H9 (cell line): ENCODE measurements at regions not wholly inside any gene's neighbourhood (a gene's known extent, or its start where the extent isn't known, plus 50 kb on each side); places are given as distances from the start of the nearest gene placed in this dataset.

ENCODE experiments used
- DNase-seq: peaks from one replicate; pipeline ENCODE4 v3.0.0-alpha.2; 2017
- H2AFZ ChIP-seq: one replicate; pipeline ENCODE4 v1.6.1; 2013; ENCODE audit warnings: mild to moderate bottlenecking, low read length, control low read depth, moderate library complexity
- H2AK5ac ChIP-seq: 2 replicates; pipeline ENCODE4 v1.6.1; 2013; ENCODE audit warnings: low read length, control low read depth, mixed read lengths; ENCODE audit not compliant: insufficient read length
- H2BK120ac ChIP-seq: one replicate; pipeline ENCODE4 v1.6.1; 2013; ENCODE audit warnings: low read depth, mild to moderate bottlenecking, low read length, control low read depth, inconsistent platforms; ENCODE audit not compliant: poor library complexity, severe bottlenecking
- H2BK12ac ChIP-seq: 2 replicates; pipeline ENCODE4 v1.6.1; 2013; ENCODE audit warnings: low read length, control low read depth, mixed read lengths, low read depth; ENCODE audit not compliant: insufficient read length
- H2BK15ac ChIP-seq: 2 replicates; pipeline ENCODE4 v1.6.1; 2013; ENCODE audit warnings: low read depth, low read length, control low read depth
- H2BK20ac ChIP-seq: one replicate; pipeline ENCODE4 v1.6.1; 2013; ENCODE audit warnings: low read depth, mild to moderate bottlenecking, low read length, control low read depth, inconsistent platforms; ENCODE audit not compliant: poor library complexity, severe bottlenecking
- H2BK5ac ChIP-seq: 2 replicates; pipeline ENCODE4 v1.6.1; 2013; ENCODE audit warnings: low read length, control low read depth, mixed read lengths; ENCODE audit not compliant: insufficient read length
- H3K14ac ChIP-seq: 2 replicates; pipeline ENCODE4 v1.6.1; 2013; ENCODE audit warnings: low read length, control low read depth; ENCODE audit not compliant: insufficient read depth
- H3K18ac ChIP-seq: 2 replicates; pipeline ENCODE4 v1.6.1; 2013; ENCODE audit warnings: low read depth, mild to moderate bottlenecking, mixed read lengths, low read length, control low read depth; ENCODE audit not compliant: insufficient read length
- H3K23ac ChIP-seq: 2 replicates; pipeline ENCODE4 v1.6.1; 2013; ENCODE audit warnings: low read length, control low read depth, mixed read lengths, low read depth; ENCODE audit not compliant: insufficient read length
- H3K23me2 ChIP-seq: 2 replicates; pipeline ENCODE4 v1.6.1; 2013; ENCODE audit warnings: low read depth, mild to moderate bottlenecking, mixed read lengths, low read length, control low read depth; ENCODE audit not compliant: insufficient read length, poor library complexity, severe bottlenecking
- H3K27ac ChIP-seq: 2 replicates; pipeline ENCODE4 v1.5.1; 2013; ENCODE audit warnings: low read length, control low read depth, mixed read lengths, low read depth; ENCODE audit not compliant: insufficient read length
- H3K27me3 ChIP-seq: 2 replicates; pipeline ENCODE4 v1.6.1; 2013; ENCODE audit warnings: low read length, control low read depth, inconsistent platforms; ENCODE audit not compliant: insufficient read depth
- H3K4ac ChIP-seq: 2 replicates; pipeline ENCODE4 v1.6.1; 2013; ENCODE audit warnings: low read depth, mild to moderate bottlenecking, control low read depth, inconsistent platforms, low read length, moderate library complexity
- H3K4me1 ChIP-seq: 2 replicates; pipeline ENCODE4 v1.6.1; 2013; ENCODE audit warnings: low read length, control low read depth, inconsistent platforms; ENCODE audit not compliant: insufficient read depth
- H3K4me2 ChIP-seq: 2 replicates; pipeline ENCODE4 v1.6.1; 2013; ENCODE audit warnings: low read length, control low read depth, mixed read lengths; ENCODE audit not compliant: insufficient read length, insufficient read depth
- H3K56ac ChIP-seq: 2 replicates; pipeline ENCODE4 v1.6.1; 2013; ENCODE audit warnings: low read depth, mild to moderate bottlenecking, mixed read lengths, low read length, control low read depth; ENCODE audit not compliant: insufficient read length
- H3K79me1 ChIP-seq: 2 replicates; pipeline ENCODE4 v1.6.1; 2013; ENCODE audit warnings: low read depth, mild to moderate bottlenecking, moderate library complexity, low read length, control low read depth, inconsistent platforms; ENCODE audit not compliant: insufficient read depth, poor library complexity, severe bottlenecking
- H3K79me2 ChIP-seq: 2 replicates; pipeline ENCODE4 v1.6.1; 2013; ENCODE audit warnings: low read length, control low read depth, inconsistent platforms; ENCODE audit not compliant: insufficient read depth
- H3K9ac ChIP-seq: 2 replicates; pipeline ENCODE4 v1.6.1; 2013; ENCODE audit warnings: low read length, control low read depth, mixed read lengths; ENCODE audit not compliant: insufficient read length; ENCODE audit errors: extremely low read depth
- H3K9me3 ChIP-seq: one replicate; pipeline ENCODE4 v1.6.1; 2013; ENCODE audit warnings: low read depth, low read length, inconsistent platforms; ENCODE audit not compliant: control insufficient read depth
- H3T11ph ChIP-seq: one replicate; pipeline ENCODE4 v1.6.1; 2013; ENCODE audit warnings: mild to moderate bottlenecking, low read length, control low read depth, inconsistent platforms
- H4K20me1 ChIP-seq: one replicate; pipeline ENCODE4 v1.6.1; 2013; ENCODE audit not compliant: control insufficient read depth, insufficient read length, insufficient read depth
- H4K5ac ChIP-seq: 2 replicates; pipeline ENCODE4 v1.6.1; 2013; ENCODE audit warnings: low read depth, mild to moderate bottlenecking, mixed read lengths, low read length, control low read depth; ENCODE audit not compliant: insufficient read length
- H4K8ac ChIP-seq: replicated peaks from 2 replicates; pipeline ENCODE4 v1.6.1; 2013; ENCODE audit warnings: low read length, control low read depth, mixed read lengths, low read depth; ENCODE audit not compliant: insufficient read length
- H4K91ac ChIP-seq: 2 replicates; pipeline ENCODE4 v1.6.1; 2013; ENCODE audit warnings: low read depth, mild to moderate bottlenecking, moderate library complexity, mixed read lengths, low read length, control low read depth; ENCODE audit not compliant: insufficient read length
- H3K27ac Mint-ChIP-seq, 3 experiments: 2 replicates in 2 of 3; 3 replicates in 1 of 3; pipeline ENCODE4 v1.8.0; 2020 to 2021; ENCODE audit warnings: mixed read lengths in 3 of 3, mild to moderate bottlenecking in 1 of 3, moderate library complexity in 1 of 3
- H3K27me3 Mint-ChIP-seq: 2 replicates; pipeline ENCODE4 v1.8.0; 2021; ENCODE audit warnings: low read depth, mild to moderate bottlenecking, moderate library complexity, mixed read lengths
- H3K36me3 Mint-ChIP-seq, 3 experiments: 2 replicates in 2 of 3; 3 replicates in 1 of 3; pipeline ENCODE4 v1.8.0; 2020 to 2021; ENCODE audit warnings: low read depth in 3 of 3, mixed read lengths in 3 of 3; ENCODE audit not compliant: insufficient read depth in 1 of 3
- H3K4me1 Mint-ChIP-seq, 2 experiments: 2 replicates each; pipeline ENCODE4 v1.8.0; 2020; ENCODE audit warnings: mixed read lengths in 2 of 2
- H3K4me3 Mint-ChIP-seq, 2 experiments: 2 replicates in 1 of 2; 3 replicates in 1 of 2; pipeline ENCODE4 v1.8.0; 2020 to 2021; ENCODE audit warnings: mild to moderate bottlenecking in 2 of 2, mixed read lengths in 2 of 2, moderate library complexity in 1 of 2
- H3K9me3 Mint-ChIP-seq, 2 experiments: 2 replicates in 1 of 2; 3 replicates in 1 of 2; pipeline ENCODE4 v1.8.0; 2020; ENCODE audit warnings: mild to moderate bottlenecking in 2 of 2, mixed read lengths in 2 of 2, moderate library complexity in 1 of 2
- WGBS: extraction: QIAGEN DNeasy Blood & Tissue Kit; methylation state at CpG from one replicate; pipeline ENCODE4 v1.1.7; 2013; ENCODE audit warnings: missing lambda C conversion rate, low lambda C conversion rate, mixed read lengths; ENCODE audit not compliant: insufficient read length; ENCODE audit errors: extremely low coverage; 5-methylcytosine and 5-hydroxymethylcytosine counted together
- TF ChIP-seq, protein P1 (sequence below): fragments of 200-600 bp; sonication (generic); conservative IDR thresholded peaks from 3 replicates; pipeline ENCODE4 v1.8.0; 2021; ENCODE audit warnings: antibody characterized with exemption, mild to moderate bottlenecking

GRCh38 chr12:91252341-91252740 lies 69.7 kb upstream of the DCN start:
- no peak overlapping the region for H4K8ac ChIP-seq
- no peak overlapping the region for H3K9ac ChIP-seq
- no peak overlapping the region for H3K4me2 ChIP-seq
- no peak overlapping the region for H2BK12ac ChIP-seq
- no peak overlapping the region for H4K91ac ChIP-seq
- H3K4ac ChIP-seq = no peak overlapping the region
- H3K23me2 ChIP-seq = no peaks in the 10 kb centered on the region
- no peak overlapping the region for H2BK20ac ChIP-seq
- no peak overlapping the region for H3K27ac Mint-ChIP-seq
- no peaks in the 10 kb centered on the region for H3K9me3 ChIP-seq
- H3K56ac ChIP-seq = no peak overlapping the region
- H3K4me1 Mint-ChIP-seq = no peaks in the 10 kb centered on the region
- H3T11ph ChIP-seq = no peak overlapping the region
- no peaks in the 10 kb centered on the region for H3K79me1 ChIP-seq
- no peak overlapping the region for H2BK15ac ChIP-seq
- no peaks in the 10 kb centered on the region; the same call in 1 of the 2 replicates for H3K27me3 Mint-ChIP-seq
- H3K27me3 ChIP-seq = no peaks in the 10 kb centered on the region
- H2BK120ac ChIP-seq = no peak overlapping the region
- no peak overlapping the region for H4K5ac ChIP-seq
- no peak overlapping the region for H2AK5ac ChIP-seq
- H3K4me3 Mint-ChIP-seq = no peak overlapping the region
- no peak overlapping the region for H2AFZ ChIP-seq
- WGBS = no CpG with 5 or more reads among the region's 3 CpGs
- H3K18ac ChIP-seq = no peak overlapping the region
- TF ChIP-seq, protein P1, sequence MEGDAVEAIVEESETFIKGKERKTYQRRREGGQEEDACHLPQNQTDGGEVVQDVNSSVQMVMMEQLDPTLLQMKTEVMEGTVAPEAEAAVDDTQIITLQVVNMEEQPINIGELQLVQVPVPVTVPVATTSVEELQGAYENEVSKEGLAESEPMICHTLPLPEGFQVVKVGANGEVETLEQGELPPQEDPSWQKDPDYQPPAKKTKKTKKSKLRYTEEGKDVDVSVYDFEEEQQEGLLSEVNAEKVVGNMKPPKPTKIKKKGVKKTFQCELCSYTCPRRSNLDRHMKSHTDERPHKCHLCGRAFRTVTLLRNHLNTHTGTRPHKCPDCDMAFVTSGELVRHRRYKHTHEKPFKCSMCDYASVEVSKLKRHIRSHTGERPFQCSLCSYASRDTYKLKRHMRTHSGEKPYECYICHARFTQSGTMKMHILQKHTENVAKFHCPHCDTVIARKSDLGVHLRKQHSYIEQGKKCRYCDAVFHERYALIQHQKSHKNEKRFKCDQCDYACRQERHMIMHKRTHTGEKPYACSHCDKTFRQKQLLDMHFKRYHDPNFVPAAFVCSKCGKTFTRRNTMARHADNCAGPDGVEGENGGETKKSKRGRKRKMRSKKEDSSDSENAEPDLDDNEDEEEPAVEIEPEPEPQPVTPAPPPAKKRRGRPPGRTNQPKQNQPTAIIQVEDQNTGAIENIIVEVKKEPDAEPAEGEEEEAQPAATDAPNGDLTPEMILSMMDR = no peak
- H2BK5ac ChIP-seq = no peak overlapping the region
- DNase-seq = no peak
- no peak overlapping the region for H3K27ac ChIP-seq
- H3K23ac ChIP-seq = no peak overlapping the region
- no peaks in the 10 kb centered on the region for H3K4me1 ChIP-seq
- no peaks in the 10 kb centered on the region for H3K79me2 ChIP-seq
- H4K20me1 ChIP-seq = no peaks in the 10 kb centered on the region
- H3K36me3 Mint-ChIP-seq = no peaks in the 10 kb centered on the region
- H3K9me3 Mint-ChIP-seq = no peaks in the 10 kb centered on the region
- H3K14ac ChIP-seq = no peak overlapping the region
